NT2/D1 (cell line): ENCODE measurements at regions not wholly inside any gene's neighbourhood (a gene's known extent, or its start where the extent isn't known, plus 50 kb on each side); places are given as distances from the start of the nearest gene placed in this dataset.

Experiments
- SUZ12 ChIP-seq: IDR thresholded peaks from 2 replicates; pipeline ENCODE4 v1.6.1; 2011; ENCODE audit not compliant: insufficient read length, insufficient read depth; ENCODE audit errors: extremely low read depth
- YY1 ChIP-seq: IDR thresholded peaks from 2 replicates; pipeline ENCODE4 v1.6.1; 2011; ENCODE audit not compliant: insufficient read length, insufficient read depth
- ZNF274 ChIP-seq: IDR thresholded peaks from 2 replicates; pipeline ENCODE4 v1.6.1; 2011; ENCODE audit warnings: mild to moderate bottlenecking, low read depth, low read length

- TF ChIP-seq ZNF274, result no peak
- no peak for TF ChIP-seq YY1
- TF ChIP-seq SUZ12, result no peak
These were observed 1505.2 kb downstream of the AMY1C start for GRCh38 chr1:105254906-105255305.
